Naive thymus-derived CD4-positive, alpha-beta T cell (primary cell): ENCODE measurements at regions not wholly inside any gene's neighbourhood (a gene's known extent, or its start where the extent isn't known, plus 50 kb on each side); places are given as distances from the start of the nearest gene placed in this dataset.
A peak's percentile ranks its signal among the peaks of the same experiment; 100 is the strongest.
"Not testable (repeated sequence)": the region's sequence is repeated elsewhere in the genome, so short reads cannot be mapped to it uniquely, and the experiment has no call there.

Source experiments
- ATAC-seq: fragments of 150-1000 bp; cut with Tn5 transposase; 2 replicates; pipeline ENCODE4 v1.10.0; 2021; ENCODE audit warnings: mild to moderate bottlenecking, moderate library complexity
- CTCF ChIA-PET: fragments of 350-600 bp; sonication (Branson Sonifier 250); formaldehyde crosslinking; loops from one replicate; lab custom pipeline; 2021; ENCODE audit warnings: antibody characterized with exemption; lab: Charles Lee
- POLR2A ChIA-PET: fragments of 350-600 bp; sonication (Branson Sonifier 250); formaldehyde crosslinking; loops from one replicate; lab custom pipeline; 2021; ENCODE audit warnings: antibody characterized with exemption, inconsistent platforms; lab: Charles Lee
- DNase-seq, 9 donors: peaks; one replicate each; pipeline versions ENCODE4 v3.0.0 to v3.0.0-alpha.2; 2020 to 2022; ENCODE audit warnings: mixed read lengths in 1 of 9
- H3K27ac ChIP-seq: one replicate; pipeline ENCODE4 v1.7.0; 2013; ENCODE audit warnings: mild to moderate bottlenecking, low read depth, low read length, moderate library complexity
- H3K27me3 ChIP-seq, 2 donors: one replicate each; pipeline ENCODE4 v1.7.0; 2013; ENCODE audit warnings: low read length in 2 of 2, mild to moderate bottlenecking in 2 of 2, moderate library complexity in 2 of 2; ENCODE audit not compliant: control insufficient read depth in 2 of 2, insufficient read depth in 2 of 2
- H3K36me3 ChIP-seq, 3 experiments: 1 replicate in 2 of 3; 2 replicates in 1 of 3; pipeline ENCODE4 v1.7.0; 2013; ENCODE audit warnings: low read length in 3 of 3, mild to moderate bottlenecking in 3 of 3, moderate library complexity in 1 of 3; ENCODE audit not compliant: insufficient read depth in 3 of 3, control insufficient read depth in 2 of 3
- H3K4me1 ChIP-seq, 2 donors: one replicate each; pipeline ENCODE4 v1.7.0; 2013; ENCODE audit warnings: low read length in 2 of 2, mild to moderate bottlenecking in 2 of 2, moderate library complexity in 1 of 2; ENCODE audit not compliant: control insufficient read depth in 2 of 2, insufficient read depth in 2 of 2
- H3K4me3 ChIP-seq: 2 replicates; pipeline ENCODE4 v1.7.0; 2013; ENCODE audit warnings: mild to moderate bottlenecking, low read length
- H3K9me3 ChIP-seq, 3 experiments: 1 replicate in 2 of 3; 2 replicates in 1 of 3; pipeline ENCODE4 v1.7.0; 2013; ENCODE audit warnings: low read length in 3 of 3; ENCODE audit not compliant: control insufficient read depth in 2 of 3
- H3K27ac Mint-ChIP-seq, 9 donors: one replicate each; pipeline ENCODE4 v1.8.0; 2020 to 2022; ENCODE audit warnings: mixed read lengths in 9 of 9, mild to moderate bottlenecking in 8 of 9, moderate library complexity in 5 of 9, inconsistent platforms in 2 of 9
- H3K27me3 Mint-ChIP-seq, 5 donors: one replicate each; pipeline ENCODE4 v1.8.0; 2021 to 2022; ENCODE audit warnings: mixed read lengths in 5 of 5, mild to moderate bottlenecking in 1 of 5
- H3K36me3 Mint-ChIP-seq, 5 donors: one replicate each; pipeline ENCODE4 v1.8.0; 2020 to 2022; ENCODE audit warnings: mixed read lengths in 5 of 5, mild to moderate bottlenecking in 3 of 5, inconsistent platforms in 1 of 5
- H3K4me1 Mint-ChIP-seq, 7 donors: one replicate each; pipeline ENCODE4 v1.8.0; 2020 to 2022; ENCODE audit warnings: mixed read lengths in 7 of 7, mild to moderate bottlenecking in 3 of 7, inconsistent platforms in 1 of 7
- H3K4me3 Mint-ChIP-seq, 10 donors: one replicate each; pipeline ENCODE4 v1.8.0; 2020 to 2022; ENCODE audit warnings: mild to moderate bottlenecking in 10 of 10, mixed read lengths in 10 of 10, moderate library complexity in 6 of 10, inconsistent platforms in 2 of 10
- H3K9me3 Mint-ChIP-seq, 11 donors: one replicate each; pipeline ENCODE4 v1.8.0; 2020 to 2022; ENCODE audit warnings: mixed read lengths in 11 of 11, mild to moderate bottlenecking in 4 of 11, inconsistent platforms in 1 of 11, moderate library complexity in 1 of 11
- intact Hi-C, 2 donors: fragments of 100-400 bp; cut with micrococcal nuclease; formaldehyde crosslinking; loops; one replicate each; pipeline ENCODE4 v1.15.1; 2023

DNA sequence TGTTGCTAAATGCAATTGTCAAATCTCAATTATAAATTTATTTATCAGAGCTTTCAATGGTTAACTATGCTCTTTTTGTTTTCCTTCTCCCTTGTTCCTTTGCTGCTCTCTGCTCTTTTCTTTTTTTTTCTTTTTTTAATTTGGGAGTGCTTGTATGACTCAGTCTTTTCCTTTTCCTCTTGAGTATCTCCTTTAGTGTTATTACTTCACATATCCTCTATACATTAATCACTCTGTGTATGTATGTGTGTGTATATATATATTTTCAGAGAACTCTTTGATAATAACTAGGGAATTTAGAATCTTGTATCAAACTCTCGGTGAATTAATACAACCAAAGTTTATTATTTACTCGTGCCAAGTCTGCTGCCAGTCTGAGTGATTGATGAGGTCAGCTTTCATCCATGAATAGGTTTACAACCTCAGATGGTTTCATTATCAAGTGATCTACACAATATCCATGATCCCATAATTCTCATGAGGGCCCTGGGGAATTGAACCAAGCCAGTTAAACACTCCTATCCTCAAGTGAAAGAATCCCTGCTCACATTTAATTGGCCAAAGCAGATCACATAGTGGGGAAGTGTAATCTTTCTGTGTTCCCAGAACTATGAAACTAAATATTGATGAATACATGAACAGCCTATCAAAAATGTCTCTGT, 743.4 kb upstream of the CNTN5 start:
- DNase-seq: no peak
- Histone ChIP-seq H3K27me3 (no peaks in the 10 kb centered on the region), H3K4me3 (no peak overlapping the region), H3K36me3 (no peaks in the 10 kb centered on the region), H3K9me3 (no peaks in the 10 kb centered on the region), H3K4me1 (no peaks in the 10 kb centered on the region), H3K27ac (no peak overlapping the region)
- H3K36me3 Mint-ChIP-seq: no peaks in the 10 kb centered on the region
- ATAC-seq: no peak
- intact Hi-C loops: loop anchor here in 1 of 2 donors (5.0 kb wide), 1 partner anchor 1610 kb away; no protein-coding TSS in a partner anchor
- H3K4me1 Mint-ChIP-seq: peaks cover 0 to 2% (median 0%) of the 10 kb centered on the region in 7 donors
- H3K9me3 Mint-ChIP-seq: peaks cover 0 to 7% (median 2%) of the 10 kb centered on the region in 11 donors
- H3K27me3 Mint-ChIP-seq: no peaks in the 10 kb centered on the region
- ChIA-PET POLR2A (no interaction called here), CTCF (no interaction called here)
- H3K4me3 Mint-ChIP-seq: no peak overlapping the region
- no peak overlapping the region for H3K27ac Mint-ChIP-seq

DNA sequence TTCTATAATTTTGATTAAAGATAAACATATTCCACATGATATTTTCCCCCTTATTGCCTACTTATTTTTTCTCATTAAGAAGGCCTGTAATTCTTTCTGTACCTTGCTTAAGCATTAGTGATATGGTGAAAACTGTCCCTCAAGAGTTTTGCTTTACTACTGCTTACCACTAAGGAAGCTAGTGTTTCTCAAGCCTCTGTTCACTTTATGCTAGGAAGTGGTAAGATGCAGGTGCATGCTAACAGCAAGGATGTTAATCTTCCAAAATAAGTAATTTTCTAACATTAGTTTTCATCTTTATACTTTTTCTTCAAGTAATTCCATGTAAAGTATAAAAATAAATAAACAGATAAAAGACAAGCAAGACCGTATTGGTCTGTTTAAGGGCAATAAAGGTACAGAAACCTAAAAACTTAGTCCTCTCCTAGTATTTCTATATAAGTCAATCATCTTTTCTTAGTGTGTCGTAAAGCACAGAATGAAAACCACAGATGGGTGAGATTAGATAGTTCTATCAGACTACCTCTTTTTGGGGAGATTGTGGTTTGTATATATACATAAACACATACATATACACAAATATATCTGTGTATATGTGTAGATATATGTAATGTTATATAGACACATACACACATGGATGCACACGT, 731.0 kb upstream of the CNTN5 start:
- peaks cover 0 to 11% (median 3%) of the 10 kb centered on the region in 11 donors for H3K9me3 Mint-ChIP-seq
- no peaks in the 10 kb centered on the region for H3K27me3 Mint-ChIP-seq
- no peak overlapping the region for H3K4me3 ChIP-seq
- ATAC-seq (no peak), DNase-seq (no peak)
- no peaks in the 10 kb centered on the region for H3K36me3 ChIP-seq
- peak overlapping the region in 1 of 10 donors; percentile 32 for H3K4me3 Mint-ChIP-seq
- ChIA-PET CTCF (no interaction called here), POLR2A (no interaction called here)
- H3K36me3 Mint-ChIP-seq: no peaks in the 10 kb centered on the region
- no peak overlapping the region for H3K27ac Mint-ChIP-seq
- H3K27ac ChIP-seq: no peak overlapping the region
- intact Hi-C loops: no loop called here
- H3K4me1 ChIP-seq: no peaks in the 10 kb centered on the region
- peaks cover 0 to 7% (median 0%) of the 10 kb centered on the region in 7 donors for H3K4me1 Mint-ChIP-seq
- no peaks in the 10 kb centered on the region for H3K27me3 ChIP-seq
- peaks cover 0 to 6% (median 0%) of the 10 kb centered on the region in 3 experiments for H3K9me3 ChIP-seq

DNA sequence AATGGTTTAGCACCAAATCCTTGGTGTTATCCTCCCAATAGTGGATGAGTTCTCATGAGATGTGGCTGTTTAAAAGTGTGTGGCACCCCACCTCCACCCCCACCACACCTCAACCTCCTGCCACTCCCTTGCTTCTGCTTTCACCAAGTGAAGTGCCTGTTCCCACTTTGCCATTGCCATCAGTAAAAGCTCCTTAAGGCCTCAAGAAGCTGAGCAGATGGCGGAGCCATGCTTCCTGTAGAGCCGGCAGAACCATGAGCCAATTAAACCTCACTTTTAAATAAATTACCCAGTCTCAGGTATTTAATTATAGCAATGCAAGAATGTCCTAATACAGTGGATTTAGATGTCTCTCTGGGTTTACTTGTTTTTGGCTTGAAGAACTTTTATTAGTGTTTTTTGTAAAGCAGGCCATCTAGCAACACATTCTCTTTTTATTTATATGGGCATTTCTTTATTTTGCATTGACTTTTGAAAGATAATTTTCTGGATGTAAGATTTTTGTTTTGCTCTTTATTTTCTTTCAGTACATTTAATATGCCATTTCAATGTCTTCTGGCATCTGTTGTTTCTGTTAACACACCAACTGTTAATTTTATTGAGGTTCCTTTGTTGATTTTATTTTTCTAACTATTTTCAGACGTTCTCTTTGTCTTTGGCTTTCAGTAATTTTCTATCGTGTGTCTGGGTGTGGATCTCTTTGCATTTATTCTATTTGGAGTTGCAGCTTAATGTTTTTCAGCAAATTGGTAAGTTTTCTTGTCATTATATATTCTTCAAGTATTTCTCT, 724.5 kb upstream of the CNTN5 start:
- peaks cover 0 to 20% (median 7%) of the 10 kb centered on the region in 7 donors for H3K4me1 Mint-ChIP-seq
- peak overlapping the region in 8 of 9 donors; percentile 1 to 86 (median 23) for H3K27ac Mint-ChIP-seq
- no peaks in the 10 kb centered on the region for H3K27me3 Mint-ChIP-seq
- H3K9me3 Mint-ChIP-seq: peaks cover 0 to 14% (median 2%) of the 10 kb centered on the region in 11 donors
- no peaks in the 10 kb centered on the region for H3K4me1 ChIP-seq
- DNase-seq (no peak), ATAC-seq (no peak)
- intact Hi-C loops: no loop called here
- peak overlapping the region in 8 of 10 donors; percentile 2 to 74 (median 44) for H3K4me3 Mint-ChIP-seq
- H3K4me3 ChIP-seq: no peak overlapping the region
- no peaks in the 10 kb centered on the region for H3K36me3 Mint-ChIP-seq
- POLR2A ChIA-PET: no interaction called here
- no peaks in the 10 kb centered on the region for H3K27me3 ChIP-seq
- CTCF ChIA-PET: no interaction called here
- H3K27ac ChIP-seq: no peak overlapping the region
- peaks cover 0 to 3% (median 0%) of the 10 kb centered on the region in 3 experiments for H3K9me3 ChIP-seq
- no peaks in the 10 kb centered on the region for H3K36me3 ChIP-seq

DNA sequence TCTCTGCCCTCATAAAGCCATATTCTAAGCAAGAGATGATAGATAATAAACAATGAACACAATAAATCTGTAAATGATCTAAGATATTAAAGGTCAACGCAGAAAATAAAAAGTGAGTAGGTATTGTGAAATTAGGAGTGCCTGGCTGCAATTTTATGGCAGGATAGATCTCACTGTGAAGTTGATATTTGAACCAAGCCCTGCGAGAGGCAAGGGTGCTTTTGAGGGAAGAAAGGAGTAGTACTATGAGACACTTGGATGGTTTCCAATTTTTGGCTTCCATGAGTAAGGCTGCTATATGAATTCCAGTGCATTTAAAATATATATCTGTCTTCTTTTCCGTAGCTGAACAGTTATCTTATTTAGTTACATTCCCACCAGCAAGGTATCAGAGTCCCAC, 720.0 kb upstream of the CNTN5 start:
- Mint-ChIP-seq H3K4me3 (no peak overlapping the region), H3K4me1 (peaks cover 0 to 20% (median 7%) of the 10 kb centered on the region in 7 donors), H3K27ac (no peak overlapping the region), H3K36me3 (no peaks in the 10 kb centered on the region), H3K9me3 (peaks cover 0 to 8% (median 0%) of the 10 kb centered on the region in 11 donors), H3K27me3 (no peaks in the 10 kb centered on the region)
- no peak for ATAC-seq
- intact Hi-C loops: no loop called here
- no peaks in the 10 kb centered on the region for H3K4me1 ChIP-seq
- no peak overlapping the region for H3K4me3 ChIP-seq
- H3K36me3 ChIP-seq: no peaks in the 10 kb centered on the region
- no peak for DNase-seq
- ChIA-PET CTCF (no interaction called here), POLR2A (no interaction called here)
- no peak overlapping the region for H3K27ac ChIP-seq
- H3K27me3 ChIP-seq: no peaks in the 10 kb centered on the region
- H3K9me3 ChIP-seq: no peaks in the 10 kb centered on the region

DNA sequence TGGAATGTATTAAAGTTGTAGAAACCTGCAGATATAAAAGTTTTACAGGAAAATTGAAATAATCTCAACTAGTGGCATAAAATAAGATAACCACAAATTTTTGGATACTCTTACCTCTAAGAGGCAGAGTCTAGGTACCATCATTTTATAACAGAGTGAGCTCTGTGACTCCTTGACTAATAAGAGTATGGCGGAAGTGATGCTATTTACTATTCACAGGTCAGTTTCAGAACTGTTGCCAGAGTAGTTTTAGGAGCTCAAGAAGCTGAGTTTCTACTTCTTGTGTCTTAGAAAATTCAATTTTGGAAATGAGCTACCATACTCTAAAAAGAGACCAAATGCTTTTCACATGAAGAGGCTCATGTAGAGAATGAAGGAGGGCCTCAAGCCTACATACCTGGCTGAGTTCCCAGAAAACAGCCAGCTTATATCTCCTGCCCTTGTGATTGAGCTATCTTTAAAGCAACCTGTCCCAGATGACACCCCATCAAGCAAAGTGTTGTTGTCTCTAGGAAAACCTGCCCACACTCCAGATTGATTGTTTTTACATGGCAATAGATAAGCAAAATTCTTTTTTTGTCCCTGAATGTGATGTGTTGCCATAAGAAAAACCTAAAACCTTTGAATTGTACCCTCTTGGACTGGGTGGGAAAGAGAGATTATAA, 712.8 kb upstream of the CNTN5 start:
- no peaks in the 10 kb centered on the region for H3K36me3 Mint-ChIP-seq
- Histone ChIP-seq H3K9me3 (no peaks in the 10 kb centered on the region), H3K4me3 (no peak overlapping the region), H3K36me3 (no peaks in the 10 kb centered on the region), H3K4me1 (no peaks in the 10 kb centered on the region), H3K27ac (no peak overlapping the region), H3K27me3 (no peaks in the 10 kb centered on the region)
- H3K4me3 Mint-ChIP-seq: no peak overlapping the region
- no peak overlapping the region for H3K27ac Mint-ChIP-seq
- POLR2A ChIA-PET: no interaction called here
- CTCF ChIA-PET: no interaction called here
- no peak for DNase-seq
- no peaks in the 10 kb centered on the region for H3K27me3 Mint-ChIP-seq
- peaks cover 0 to 6% (median 0%) of the 10 kb centered on the region in 11 donors for H3K9me3 Mint-ChIP-seq
- no peak for ATAC-seq
- intact Hi-C loops: no loop called here
- H3K4me1 Mint-ChIP-seq: no peaks in the 10 kb centered on the region

DNA sequence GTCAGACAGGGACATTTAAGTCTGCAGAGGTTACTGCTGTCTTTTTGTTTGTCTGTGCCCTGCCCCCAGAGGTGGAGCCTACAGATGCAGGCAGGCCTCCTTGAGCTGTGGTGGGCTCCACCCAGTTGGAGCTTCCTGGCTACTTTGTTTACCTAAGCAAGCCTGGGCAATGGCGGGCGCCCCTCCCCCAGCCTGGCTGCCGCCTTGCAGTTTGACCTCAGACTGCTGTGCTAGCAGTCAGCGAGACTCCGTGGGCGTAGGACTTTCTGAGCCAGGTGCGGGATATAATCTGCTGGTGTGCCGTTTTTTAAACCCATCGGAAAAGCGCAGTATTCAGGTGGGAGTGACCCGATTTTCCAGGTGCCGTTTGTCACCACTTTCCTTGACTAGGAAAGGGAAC, 690.4 kb upstream of the CNTN5 start:
- H3K4me1 Mint-ChIP-seq, H3K27me3 ChIP-seq, H3K27ac ChIP-seq, H3K4me3 Mint-ChIP-seq, CTCF ChIA-PET, H3K27me3 Mint-ChIP-seq, H3K36me3 Mint-ChIP-seq, DNase-seq, intact Hi-C loops, H3K9me3 Mint-ChIP-seq, POLR2A ChIA-PET, H3K4me3 ChIP-seq, H3K4me1 ChIP-seq, H3K27ac Mint-ChIP-seq, ATAC-seq, H3K36me3 ChIP-seq, H3K9me3 ChIP-seq: not testable (repeated sequence)
